ENCODE measurements at regions not wholly inside any gene's neighbourhood (a gene's known extent, or its start where the extent isn't known, plus 50 kb on each side); places are given as distances from the start of the nearest gene placed in this dataset.

- Mint-ChIP-seq H3K9me3 (no peaks in the 10 kb centered on the region), H3K36me3 (no peaks in the 10 kb centered on the region), H3K4me3 (no peak overlapping the region), H3K4me1 (no peaks in the 10 kb centered on the region), H3K27me3 (peaks cover 12% of the 10 kb centered on the region), H3K27ac (no peak overlapping the region)
- ATAC-seq (ENCODE audit: low read depth) (no peak), DNase-seq (ENCODE audit: low spot score in 2 of 2) (no peak)
These were observed 136.8 kb upstream of the PKDCC start for GRCh38 chr2:41911033-41911432.

- Mint-ChIP-seq H3K4me1 (no peaks in the 10 kb centered on the region), H3K4me3 (no peak overlapping the region), H3K9me3 (no peaks in the 10 kb centered on the region), H3K36me3 (no peaks in the 10 kb centered on the region), H3K27ac (no peak overlapping the region), H3K27me3 (peaks cover 9% of the 10 kb centered on the region)
- DNase-seq (ENCODE audit: low spot score in 2 of 2) (no peak), ATAC-seq (ENCODE audit: low read depth) (no peak)
These were observed 135.5 kb upstream of the PKDCC start for GRCh38 chr2:41912337-41912736.

GRCh38 chr2:41912776-41913175 is 135.0 kb upstream of the PKDCC start:
- no peaks in the 10 kb centered on the region for H3K9me3 Mint-ChIP-seq
- no peak overlapping the region for H3K4me3 Mint-ChIP-seq

GRCh38 chr2:41913311-41913710 is 134.5 kb upstream of the PKDCC start:
- Mint-ChIP-seq H3K27me3 (peaks cover 9% of the 10 kb centered on the region), H3K9me3 (no peaks in the 10 kb centered on the region), H3K4me1 (no peaks in the 10 kb centered on the region), H3K4me3 (no peak overlapping the region), H3K36me3 (no peaks in the 10 kb centered on the region), H3K27ac (no peak overlapping the region)
- ATAC-seq (ENCODE audit: low read depth) (no peak), DNase-seq (ENCODE audit: low spot score in 2 of 2) (no peak)

More at GRCh38 chr2:41912776-41913175, 135.0 kb upstream of the PKDCC start:
- H3K27me3 Mint-ChIP-seq, result peaks cover 9% of the 10 kb centered on the region
- no peaks in the 10 kb centered on the region for H3K36me3 Mint-ChIP-seq
- ATAC-seq (ENCODE audit: low read depth) (no peak), DNase-seq (ENCODE audit: low spot score in 2 of 2) (no peak)
- H3K4me1 Mint-ChIP-seq, result no peaks in the 10 kb centered on the region
- no peak overlapping the region for H3K27ac Mint-ChIP-seq

GRCh38 chr2:41913921-41914609 is 133.8 kb upstream of the PKDCC start:
- Mint-ChIP-seq H3K4me1 (no peaks in the 10 kb centered on the region), H3K36me3 (no peaks in the 10 kb centered on the region), H3K27ac (no peak overlapping the region), H3K27me3 (peaks cover 8% of the 10 kb centered on the region), H3K9me3 (no peaks in the 10 kb centered on the region), H3K4me3 (no peak overlapping the region)
- no peak for DNase-seq (ENCODE audit: low spot score in 2 of 2)
- ATAC-seq (ENCODE audit: low read depth), result no peak

- DNase-seq (ENCODE audit: low spot score in 2 of 2) (no peak), ATAC-seq (ENCODE audit: low read depth) (no peak)
- Mint-ChIP-seq H3K27me3 (peaks cover 8% of the 10 kb centered on the region), H3K4me3 (no peak overlapping the region), H3K4me1 (no peaks in the 10 kb centered on the region), H3K27ac (no peak overlapping the region), H3K9me3 (no peaks in the 10 kb centered on the region), H3K36me3 (no peaks in the 10 kb centered on the region)
These were observed 132.9 kb upstream of the PKDCC start for GRCh38 chr2:41914936-41915335.

- H3K9me3 Mint-ChIP-seq, result no peaks in the 10 kb centered on the region
- ATAC-seq (ENCODE audit: low read depth) (no peak), DNase-seq (ENCODE audit: low spot score in 2 of 2) (no peak)
- H3K4me1 Mint-ChIP-seq, result no peaks in the 10 kb centered on the region
- no peak overlapping the region for H3K27ac Mint-ChIP-seq
- peaks cover 5% of the 10 kb centered on the region for H3K27me3 Mint-ChIP-seq
- H3K4me3 Mint-ChIP-seq, result no peak overlapping the region
- no peaks in the 10 kb centered on the region for H3K36me3 Mint-ChIP-seq
These were observed 131.6 kb upstream of the PKDCC start for GRCh38 chr2:41916177-41916576.

GRCh38 chr2:41917587-41917986 is 130.2 kb upstream of the PKDCC start:
- peaks cover 4% of the 10 kb centered on the region for H3K27me3 Mint-ChIP-seq
- ATAC-seq (ENCODE audit: low read depth) (no peak), DNase-seq (ENCODE audit: low spot score in 2 of 2) (no peak)
- H3K27ac Mint-ChIP-seq, result no peak overlapping the region
- H3K4me1 Mint-ChIP-seq, result no peaks in the 10 kb centered on the region
- no peaks in the 10 kb centered on the region for H3K9me3 Mint-ChIP-seq
- no peak overlapping the region for H3K4me3 Mint-ChIP-seq
- H3K36me3 Mint-ChIP-seq, result no peaks in the 10 kb centered on the region

- Mint-ChIP-seq H3K4me1 (no peaks in the 10 kb centered on the region), H3K4me3 (no peak overlapping the region), H3K27me3 (peaks cover under 1% of the 10 kb centered on the region), H3K27ac (no peak overlapping the region), H3K9me3 (no peaks in the 10 kb centered on the region), H3K36me3 (no peaks in the 10 kb centered on the region)
- ATAC-seq (ENCODE audit: low read depth), result no peak
- DNase-seq (ENCODE audit: low spot score in 2 of 2), result no peak
These were observed 128.7 kb upstream of the PKDCC start for GRCh38 chr2:41919135-41919534.

- no peak overlapping the region for H3K27ac Mint-ChIP-seq
- no peaks in the 10 kb centered on the region for H3K36me3 Mint-ChIP-seq
- DNase-seq (ENCODE audit: low spot score in 2 of 2) (no peak), ATAC-seq (ENCODE audit: low read depth) (no peak)
- no peak overlapping the region for H3K4me3 Mint-ChIP-seq
- no peaks in the 10 kb centered on the region for H3K27me3 Mint-ChIP-seq
- H3K9me3 Mint-ChIP-seq, result no peaks in the 10 kb centered on the region
- no peaks in the 10 kb centered on the region for H3K4me1 Mint-ChIP-seq
These were observed 127.6 kb upstream of the PKDCC start for GRCh38 chr2:41920181-41920580.

GRCh38 chr2:41920812-41921211 is 127.0 kb upstream of the PKDCC start:
- Mint-ChIP-seq H3K27ac (no peak overlapping the region), H3K9me3 (peaks cover 3% of the 10 kb centered on the region), H3K36me3 (peaks cover 2% of the 10 kb centered on the region), H3K27me3 (peaks cover 1% of the 10 kb centered on the region), H3K4me3 (no peak overlapping the region), H3K4me1 (no peaks in the 10 kb centered on the region)
- ATAC-seq (ENCODE audit: low read depth) (no peak), DNase-seq (ENCODE audit: low spot score in 2 of 2) (no peak)

GRCh38 chr2:41922177-41922576 is 125.6 kb upstream of the PKDCC start:
- H3K4me1 Mint-ChIP-seq, result no peaks in the 10 kb centered on the region
- no peak for ATAC-seq (ENCODE audit: low read depth)
- no peak overlapping the region for H3K4me3 Mint-ChIP-seq

GRCh38 chr2:41923156-41923786 is 124.5 kb upstream of the PKDCC start:
- no peak overlapping the region for H3K4me3 Mint-ChIP-seq
- peaks cover 3% of the 10 kb centered on the region for H3K36me3 Mint-ChIP-seq
- no peak overlapping the region for H3K27ac Mint-ChIP-seq
- ATAC-seq (ENCODE audit: low read depth), result no peak
- H3K9me3 Mint-ChIP-seq, result peaks cover 3% of the 10 kb centered on the region
- peaks cover 3% of the 10 kb centered on the region for H3K27me3 Mint-ChIP-seq
- DNase-seq (ENCODE audit: low spot score in 2 of 2), result no peak
- no peaks in the 10 kb centered on the region for H3K4me1 Mint-ChIP-seq

More at GRCh38 chr2:41922177-41922576, 125.6 kb upstream of the PKDCC start:
- no peak overlapping the region for H3K27ac Mint-ChIP-seq
- no peak for DNase-seq (ENCODE audit: low spot score in 2 of 2)
- peaks cover 1% of the 10 kb centered on the region for H3K27me3 Mint-ChIP-seq
- H3K36me3 Mint-ChIP-seq, result peaks cover 3% of the 10 kb centered on the region
- peaks cover 3% of the 10 kb centered on the region for H3K9me3 Mint-ChIP-seq

- DNase-seq (ENCODE audit: low spot score in 2 of 2) (no peak), ATAC-seq (ENCODE audit: low read depth) (no peak)
- Mint-ChIP-seq H3K27ac (no peak overlapping the region), H3K4me3 (no peak overlapping the region), H3K4me1 (no peaks in the 10 kb centered on the region), H3K9me3 (peaks cover 3% of the 10 kb centered on the region), H3K36me3 (peaks cover 3% of the 10 kb centered on the region), H3K27me3 (peaks cover 3% of the 10 kb centered on the region)
These were observed 123.8 kb upstream of the PKDCC start for GRCh38 chr2:41924024-41924423.

All from memory B cell (primary cell).